Fibroblast of lung (primary cell): ENCODE measurements at regions not wholly inside any gene's neighbourhood (a gene's known extent, or its start where the extent isn't known, plus 50 kb on each side); places are given as distances from the start of the nearest gene placed in this dataset.

ENCODE experiments used
- EZH2 ChIP-seq: IDR thresholded peaks from 2 replicates; pipeline ENCODE4 v1.5.1; 2012; ENCODE audit warnings: low read length, control low read depth, mild to moderate bottlenecking; ENCODE audit errors: missing control alignments
- TF ChIP-seq, protein P1 (sequence below), 2 donors: IDR thresholded peaks in 1 of 2; conservative IDR thresholded peaks in 1 of 2; 1 replicate in 1 of 2; 2 replicates in 1 of 2; pipeline ENCODE4 v1.5.1; 2011 to 2012; ENCODE audit warnings: low read length in 2 of 2, control low read depth in 1 of 2, inconsistent platforms in 1 of 2, low read depth in 1 of 2, mild to moderate bottlenecking in 1 of 2

DNA sequence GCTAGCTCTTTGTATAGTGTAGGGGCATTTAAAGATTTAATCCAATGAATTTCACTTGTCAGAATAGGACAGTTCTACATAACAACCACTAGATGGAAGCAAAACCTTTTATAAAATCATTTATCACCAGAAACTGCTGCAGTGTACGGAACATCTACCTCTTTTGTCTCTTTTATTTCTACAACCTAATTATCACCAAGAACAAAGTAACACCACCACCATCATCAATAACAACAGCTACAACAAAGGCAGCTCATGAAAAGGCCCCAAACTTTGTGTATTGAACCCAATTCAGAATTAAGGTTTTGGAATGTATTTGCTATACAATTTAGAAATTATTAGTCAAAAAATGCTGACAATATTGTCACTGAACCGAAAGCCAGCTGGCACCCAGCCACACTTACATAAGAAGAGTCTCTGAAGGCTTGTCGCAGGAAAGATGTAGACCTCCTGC, 260.9 kb upstream of the RPS6KA3 start:
- TF ChIP-seq, protein P1, sequence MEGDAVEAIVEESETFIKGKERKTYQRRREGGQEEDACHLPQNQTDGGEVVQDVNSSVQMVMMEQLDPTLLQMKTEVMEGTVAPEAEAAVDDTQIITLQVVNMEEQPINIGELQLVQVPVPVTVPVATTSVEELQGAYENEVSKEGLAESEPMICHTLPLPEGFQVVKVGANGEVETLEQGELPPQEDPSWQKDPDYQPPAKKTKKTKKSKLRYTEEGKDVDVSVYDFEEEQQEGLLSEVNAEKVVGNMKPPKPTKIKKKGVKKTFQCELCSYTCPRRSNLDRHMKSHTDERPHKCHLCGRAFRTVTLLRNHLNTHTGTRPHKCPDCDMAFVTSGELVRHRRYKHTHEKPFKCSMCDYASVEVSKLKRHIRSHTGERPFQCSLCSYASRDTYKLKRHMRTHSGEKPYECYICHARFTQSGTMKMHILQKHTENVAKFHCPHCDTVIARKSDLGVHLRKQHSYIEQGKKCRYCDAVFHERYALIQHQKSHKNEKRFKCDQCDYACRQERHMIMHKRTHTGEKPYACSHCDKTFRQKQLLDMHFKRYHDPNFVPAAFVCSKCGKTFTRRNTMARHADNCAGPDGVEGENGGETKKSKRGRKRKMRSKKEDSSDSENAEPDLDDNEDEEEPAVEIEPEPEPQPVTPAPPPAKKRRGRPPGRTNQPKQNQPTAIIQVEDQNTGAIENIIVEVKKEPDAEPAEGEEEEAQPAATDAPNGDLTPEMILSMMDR (conservative IDR thresholded peaks at IDR 0.05 in 1 of 2, IDR thresholded peaks at IDR 0.05 in 1 of 2; ENCODE audit: low read depth in 1 of 2, low read length in 2 of 2) = peak in 1 of 2 donors; percentile 22
- TF ChIP-seq EZH2 = no peak
